Activated CD4-positive, alpha-beta T cell treated with anti-CD3 and anti-CD28 coated beads, Interleukin-2, amount 10 ng/mL, durations not matched to agents 7 days and 5 days (primary cell): ENCODE measurements at regions not wholly inside any gene's neighbourhood (a gene's known extent, or its start where the extent isn't known, plus 50 kb on each side); places are given as distances from the start of the nearest gene placed in this dataset.

Experiments used
- CTCF ChIA-PET: fragments of 350-600 bp; sonication (Branson Sonifier 250); formaldehyde crosslinking; loops from one replicate; lab custom pipeline; 2021; ENCODE audit warnings: antibody characterized with exemption; lab: Charles Lee
- POLR2A ChIA-PET: fragments of 350-600 bp; sonication (Branson Sonifier 250); formaldehyde crosslinking; loops from one replicate; lab custom pipeline; 2021; ENCODE audit warnings: antibody characterized with exemption; lab: Charles Lee
- DNase-seq: peaks from one replicate; pipeline ENCODE4 v3.0.0-alpha.2; 2020
- H3K27ac Mint-ChIP-seq: one replicate; pipeline ENCODE4 v1.8.0; 2021; ENCODE audit warnings: mild to moderate bottlenecking, moderate library complexity, mixed read lengths
- H3K27me3 Mint-ChIP-seq: one replicate; pipeline ENCODE4 v1.8.0; 2021; ENCODE audit warnings: mixed read lengths
- H3K36me3 Mint-ChIP-seq: one replicate; pipeline ENCODE4 v1.8.0; 2021; ENCODE audit warnings: low read depth, mixed read lengths
- H3K4me1 Mint-ChIP-seq: one replicate; pipeline ENCODE4 v1.8.0; 2021; ENCODE audit warnings: mixed read lengths
- H3K4me3 Mint-ChIP-seq: one replicate; pipeline ENCODE4 v1.8.0; 2021; ENCODE audit warnings: mild to moderate bottlenecking, moderate library complexity, mixed read lengths
- H3K9me3 Mint-ChIP-seq: one replicate; pipeline ENCODE4 v1.8.0; 2021; ENCODE audit warnings: mixed read lengths

GRCh38 chr5:117191251-117191650 lies 616.6 kb upstream of the SEMA6A start:
- no peak overlapping the region for H3K27ac Mint-ChIP-seq
- no peak overlapping the region for H3K4me3 Mint-ChIP-seq
- H3K4me1 Mint-ChIP-seq: no peaks in the 10 kb centered on the region
- DNase-seq: no peak
- no peaks in the 10 kb centered on the region for H3K9me3 Mint-ChIP-seq
- no peaks in the 10 kb centered on the region for H3K36me3 Mint-ChIP-seq
- CTCF ChIA-PET: no interaction called here
- no peaks in the 10 kb centered on the region for H3K27me3 Mint-ChIP-seq
- POLR2A ChIA-PET: no interaction called here

- ChIA-PET CTCF (no interaction called here), POLR2A (no interaction called here)
- no peaks in the 10 kb centered on the region for H3K27me3 Mint-ChIP-seq
- H3K27ac Mint-ChIP-seq: no peak overlapping the region
- H3K36me3 Mint-ChIP-seq: no peaks in the 10 kb centered on the region
- no peaks in the 10 kb centered on the region for H3K4me1 Mint-ChIP-seq
- no peak for DNase-seq
- no peak overlapping the region for H3K4me3 Mint-ChIP-seq
- no peaks in the 10 kb centered on the region for H3K9me3 Mint-ChIP-seq
Observed at GRCh38 chr5:117189784-117190183, 615.2 kb upstream of the SEMA6A start.

GRCh38 chr5:117188211-117188610 lies 613.6 kb upstream of the SEMA6A start:
- no peak overlapping the region for H3K27ac Mint-ChIP-seq
- CTCF ChIA-PET: no interaction called here
- no peak for DNase-seq
- H3K9me3 Mint-ChIP-seq: no peaks in the 10 kb centered on the region
- H3K4me1 Mint-ChIP-seq: no peaks in the 10 kb centered on the region
- no peaks in the 10 kb centered on the region for H3K36me3 Mint-ChIP-seq
- POLR2A ChIA-PET: no interaction called here
- H3K4me3 Mint-ChIP-seq: no peak overlapping the region
- no peaks in the 10 kb centered on the region for H3K27me3 Mint-ChIP-seq

GRCh38 chr5:117186751-117187150 lies 612.1 kb upstream of the SEMA6A start:
- Mint-ChIP-seq H3K27ac (no peak overlapping the region), H3K4me1 (no peaks in the 10 kb centered on the region), H3K27me3 (no peaks in the 10 kb centered on the region), H3K4me3 (no peak overlapping the region), H3K36me3 (no peaks in the 10 kb centered on the region), H3K9me3 (no peaks in the 10 kb centered on the region)
- no peak for DNase-seq
- CTCF ChIA-PET: no interaction called here
- POLR2A ChIA-PET: interaction anchor here (0.6 kb wide), 1 partner anchor 17 kb away, joined by 3 read pairs; no protein-coding TSS in a partner anchor

GRCh38 chr5:117183326-117183725 lies 608.7 kb upstream of the SEMA6A start:
- POLR2A ChIA-PET: no interaction called here
- H3K9me3 Mint-ChIP-seq: no peaks in the 10 kb centered on the region

GRCh38 chr5:117182104-117182503 lies 607.5 kb upstream of the SEMA6A start:
- Mint-ChIP-seq H3K4me1 (no peaks in the 10 kb centered on the region), H3K36me3 (no peaks in the 10 kb centered on the region), H3K4me3 (no peak overlapping the region), H3K9me3 (peaks cover 3% of the 10 kb centered on the region), H3K27ac (no peak overlapping the region), H3K27me3 (no peaks in the 10 kb centered on the region)
- CTCF ChIA-PET: no interaction called here
- DNase-seq: no peak
- POLR2A ChIA-PET: no interaction called here

More at GRCh38 chr5:117183326-117183725, 608.7 kb upstream of the SEMA6A start:
- no peak for DNase-seq
- Mint-ChIP-seq H3K36me3 (no peaks in the 10 kb centered on the region), H3K4me1 (no peaks in the 10 kb centered on the region), H3K27me3 (no peaks in the 10 kb centered on the region), H3K4me3 (no peak overlapping the region), H3K27ac (no peak overlapping the region)
- CTCF ChIA-PET: no interaction called here

GRCh38 chr5:117177302-117177701 lies 602.7 kb upstream of the SEMA6A start:
- Mint-ChIP-seq H3K36me3 (no peaks in the 10 kb centered on the region), H3K4me1 (no peaks in the 10 kb centered on the region), H3K4me3 (no peak overlapping the region), H3K27me3 (no peaks in the 10 kb centered on the region), H3K27ac (no peak overlapping the region), H3K9me3 (peaks cover 5% of the 10 kb centered on the region)
- ChIA-PET POLR2A (no interaction called here), CTCF (no interaction called here)
- DNase-seq: no peak

- no peak for DNase-seq
- Mint-ChIP-seq H3K36me3 (no peaks in the 10 kb centered on the region), H3K27me3 (no peaks in the 10 kb centered on the region), H3K4me1 (no peaks in the 10 kb centered on the region), H3K27ac (no peak overlapping the region), H3K4me3 (no peak overlapping the region), H3K9me3 (peaks cover 2% of the 10 kb centered on the region)
- POLR2A ChIA-PET: no interaction called here
- CTCF ChIA-PET: no interaction called here
Observed at GRCh38 chr5:117165068-117165467, 590.4 kb upstream of the SEMA6A start.

GRCh38 chr5:117161718-117162335 lies 587.2 kb upstream of the SEMA6A start:
- Mint-ChIP-seq H3K36me3 (no peaks in the 10 kb centered on the region), H3K4me3 (no peak overlapping the region), H3K9me3 (no peaks in the 10 kb centered on the region), H3K27me3 (no peaks in the 10 kb centered on the region), H3K27ac (no peak overlapping the region), H3K4me1 (no peaks in the 10 kb centered on the region)
- ChIA-PET POLR2A (no interaction called here), CTCF (no interaction called here)
- DNase-seq: no peak

- no peak overlapping the region for H3K4me3 Mint-ChIP-seq
- H3K4me1 Mint-ChIP-seq: no peaks in the 10 kb centered on the region
- H3K36me3 Mint-ChIP-seq: no peaks in the 10 kb centered on the region
- ChIA-PET CTCF (no interaction called here), POLR2A (no interaction called here)
- no peaks in the 10 kb centered on the region for H3K27me3 Mint-ChIP-seq
- no peak overlapping the region for H3K27ac Mint-ChIP-seq
- DNase-seq: no peak
- no peaks in the 10 kb centered on the region for H3K9me3 Mint-ChIP-seq
Observed at GRCh38 chr5:117160391-117160790, 585.8 kb upstream of the SEMA6A start.

GRCh38 chr5:117149312-117149711 lies 574.7 kb upstream of the SEMA6A start:
- DNase-seq: no peak
- Mint-ChIP-seq H3K36me3 (no peaks in the 10 kb centered on the region), H3K27ac (no peak overlapping the region), H3K4me1 (no peaks in the 10 kb centered on the region), H3K9me3 (no peaks in the 10 kb centered on the region), H3K4me3 (no peak overlapping the region), H3K27me3 (no peaks in the 10 kb centered on the region)
- ChIA-PET CTCF (no interaction called here), POLR2A (no interaction called here)

GRCh38 chr5:117144086-117144485 lies 569.5 kb upstream of the SEMA6A start:
- POLR2A ChIA-PET: no interaction called here
- no peaks in the 10 kb centered on the region for H3K9me3 Mint-ChIP-seq
- DNase-seq: no peak
- H3K36me3 Mint-ChIP-seq: no peaks in the 10 kb centered on the region
- no peaks in the 10 kb centered on the region for H3K27me3 Mint-ChIP-seq
- no peaks in the 10 kb centered on the region for H3K4me1 Mint-ChIP-seq
- H3K27ac Mint-ChIP-seq: no peak overlapping the region
- CTCF ChIA-PET: no interaction called here
- no peak overlapping the region for H3K4me3 Mint-ChIP-seq

- Mint-ChIP-seq H3K27ac (no peak overlapping the region), H3K4me3 (no peak overlapping the region), H3K36me3 (no peaks in the 10 kb centered on the region), H3K27me3 (no peaks in the 10 kb centered on the region), H3K4me1 (no peaks in the 10 kb centered on the region), H3K9me3 (no peaks in the 10 kb centered on the region)
- no peak for DNase-seq
- POLR2A ChIA-PET: no interaction called here
- CTCF ChIA-PET: no interaction called here
Observed at GRCh38 chr5:117143406-117143805, 568.8 kb upstream of the SEMA6A start.

GRCh38 chr5:117138523-117138922 lies 563.9 kb upstream of the SEMA6A start:
- DNase-seq: no peak
- CTCF ChIA-PET: interaction anchor here (1.4 kb wide), 1 partner anchor 15 kb away, joined by 3 read pairs; no protein-coding TSS in a partner anchor
- H3K9me3 Mint-ChIP-seq: no peaks in the 10 kb centered on the region
- POLR2A ChIA-PET: no interaction called here
- H3K27me3 Mint-ChIP-seq: no peaks in the 10 kb centered on the region
- H3K4me3 Mint-ChIP-seq: no peak overlapping the region
- H3K36me3 Mint-ChIP-seq: no peaks in the 10 kb centered on the region
- H3K4me1 Mint-ChIP-seq: no peaks in the 10 kb centered on the region
- H3K27ac Mint-ChIP-seq: no peak overlapping the region
